Fibroblast of lung (primary cell): ENCODE measurements at regions not wholly inside any gene's neighbourhood (a gene's known extent, or its start where the extent isn't known, plus 50 kb on each side); places are given as distances from the start of the nearest gene placed in this dataset.
A peak's percentile ranks its signal among the peaks of the same experiment; 100 is the strongest.

Source experiments
- DNase-seq, 2 donors: peaks; one replicate each; pipeline versions ENCODE4 v3.0.0 to v3.0.0-alpha.2; 2010; ENCODE audit warnings: low read depth in 2 of 2
- H2AFZ ChIP-seq: 2 replicates; pipeline ENCODE4 v1.5.1; 2012; ENCODE audit warnings: low read length, control low read depth, inconsistent platforms
- H3K27ac ChIP-seq: 2 replicates; pipeline ENCODE4 v1.5.1; 2011; ENCODE audit warnings: low read length, control low read depth; ENCODE audit not compliant: insufficient read depth
- H3K27me3 ChIP-seq: 2 replicates; pipeline ENCODE4 v1.5.1; 2011; ENCODE audit warnings: mild to moderate bottlenecking, low read length; ENCODE audit not compliant: control insufficient read depth, insufficient read depth
- H3K36me3 ChIP-seq: 2 replicates; pipeline ENCODE4 v1.5.1; 2011; ENCODE audit warnings: low read length; ENCODE audit not compliant: control insufficient read depth, insufficient read depth
- H3K4me1 ChIP-seq: 2 replicates; pipeline ENCODE4 v1.5.1; 2011; ENCODE audit warnings: low read length; ENCODE audit not compliant: control insufficient read depth, insufficient read depth; ENCODE audit errors: extremely low read depth
- H3K4me2 ChIP-seq: 2 replicates; pipeline ENCODE4 v1.5.1; 2011; ENCODE audit warnings: low read length, control low read depth; ENCODE audit not compliant: insufficient read depth; ENCODE audit errors: extremely low read depth
- H3K4me3 ChIP-seq, 4 experiments: fragments of 200-600 bp in 1 of 4; sonication (generic) in 1 of 4; replicated peaks in 1 of 4; 2 replicates each; pipeline ENCODE4 v1.5.1; 2011 to 2016; ENCODE audit warnings: low read length in 4 of 4, low read depth in 3 of 4, mild to moderate bottlenecking in 3 of 4, control low read depth in 2 of 4, inconsistent platforms in 1 of 4, mixed read lengths in 1 of 4; ENCODE audit not compliant: insufficient read depth in 1 of 4; ENCODE audit errors: control extremely low read depth in 1 of 4
- H3K79me2 ChIP-seq: 2 replicates; pipeline ENCODE4 v1.5.1; 2012; ENCODE audit warnings: mild to moderate bottlenecking, low read length, inconsistent platforms; ENCODE audit not compliant: control insufficient read depth, insufficient read depth
- H3K9ac ChIP-seq: 2 replicates; pipeline ENCODE4 v1.5.1; 2011; ENCODE audit warnings: mild to moderate bottlenecking, low read length, control low read depth; ENCODE audit not compliant: insufficient read depth
- H3K9me3 ChIP-seq: 2 replicates; pipeline ENCODE4 v1.5.1; 2012; ENCODE audit warnings: low read depth, low read length; ENCODE audit not compliant: control insufficient read depth, insufficient read depth
- H4K20me1 ChIP-seq: 2 replicates; pipeline ENCODE4 v1.5.1; 2011; ENCODE audit warnings: low read length; ENCODE audit not compliant: control insufficient read depth, insufficient read depth; ENCODE audit errors: extremely low read depth
- EZH2 ChIP-seq: IDR thresholded peaks from 2 replicates; pipeline ENCODE4 v1.5.1; 2012; ENCODE audit warnings: low read length, control low read depth, mild to moderate bottlenecking; ENCODE audit errors: missing control alignments
- TF ChIP-seq, protein P1 (sequence below), 2 donors: IDR thresholded peaks in 1 of 2; conservative IDR thresholded peaks in 1 of 2; 1 replicate in 1 of 2; 2 replicates in 1 of 2; pipeline ENCODE4 v1.5.1; 2011 to 2012; ENCODE audit warnings: low read length in 2 of 2, control low read depth in 1 of 2, inconsistent platforms in 1 of 2, low read depth in 1 of 2, mild to moderate bottlenecking in 1 of 2

- DNase-seq: peak in 1 of 2 donors; percentile 73
- Histone ChIP-seq H3K36me3 (no peaks in the 10 kb centered on the region), H3K9me3 (no peaks in the 10 kb centered on the region), H4K20me1 (no peaks in the 10 kb centered on the region), H3K4me3 (no peak overlapping the region), H2AFZ (no peak overlapping the region), H3K79me2 (no peaks in the 10 kb centered on the region), H3K4me1 (peaks cover 3% of the 10 kb centered on the region), H3K9ac (no peak overlapping the region), H3K27me3 (no peaks in the 10 kb centered on the region), H3K27ac (peak overlapping the region; percentile 88), H3K4me2 (peak overlapping the region; percentile 16)
- no peak for TF ChIP-seq EZH2
- TF ChIP-seq, protein P1, sequence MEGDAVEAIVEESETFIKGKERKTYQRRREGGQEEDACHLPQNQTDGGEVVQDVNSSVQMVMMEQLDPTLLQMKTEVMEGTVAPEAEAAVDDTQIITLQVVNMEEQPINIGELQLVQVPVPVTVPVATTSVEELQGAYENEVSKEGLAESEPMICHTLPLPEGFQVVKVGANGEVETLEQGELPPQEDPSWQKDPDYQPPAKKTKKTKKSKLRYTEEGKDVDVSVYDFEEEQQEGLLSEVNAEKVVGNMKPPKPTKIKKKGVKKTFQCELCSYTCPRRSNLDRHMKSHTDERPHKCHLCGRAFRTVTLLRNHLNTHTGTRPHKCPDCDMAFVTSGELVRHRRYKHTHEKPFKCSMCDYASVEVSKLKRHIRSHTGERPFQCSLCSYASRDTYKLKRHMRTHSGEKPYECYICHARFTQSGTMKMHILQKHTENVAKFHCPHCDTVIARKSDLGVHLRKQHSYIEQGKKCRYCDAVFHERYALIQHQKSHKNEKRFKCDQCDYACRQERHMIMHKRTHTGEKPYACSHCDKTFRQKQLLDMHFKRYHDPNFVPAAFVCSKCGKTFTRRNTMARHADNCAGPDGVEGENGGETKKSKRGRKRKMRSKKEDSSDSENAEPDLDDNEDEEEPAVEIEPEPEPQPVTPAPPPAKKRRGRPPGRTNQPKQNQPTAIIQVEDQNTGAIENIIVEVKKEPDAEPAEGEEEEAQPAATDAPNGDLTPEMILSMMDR (conservative IDR thresholded peaks at IDR 0.05 in 1 of 2, IDR thresholded peaks at IDR 0.05 in 1 of 2; ENCODE audit: low read depth in 1 of 2, low read length in 2 of 2): no peak
These were observed 319.1 kb upstream of the RGMB start for GRCh38 chr5:98454407-98454806.

DNA sequence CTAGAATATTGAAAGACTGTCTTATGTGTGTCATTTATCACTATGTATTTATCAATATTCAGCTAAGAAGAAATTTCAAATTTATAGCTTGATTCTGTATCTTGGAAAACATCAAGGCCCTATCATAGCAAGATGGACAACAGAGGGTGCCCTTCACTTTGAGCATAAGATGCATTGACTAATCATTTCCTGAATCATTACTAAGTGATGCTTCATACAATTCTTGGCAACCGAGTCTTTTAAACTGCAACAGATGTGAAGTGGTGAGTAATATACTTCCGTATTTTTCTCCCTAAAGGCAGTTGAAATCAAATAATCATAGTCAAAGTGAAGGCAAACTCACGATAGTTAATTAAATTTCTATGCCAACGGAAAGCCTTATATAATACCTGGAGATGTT, 318.6 kb upstream of the RGMB start:
- peak overlapping the region; percentile 28 for H3K9ac ChIP-seq
- peak; percentile 94 to 95 for DNase-seq
- no peaks in the 10 kb centered on the region for H4K20me1 ChIP-seq
- H3K4me2 ChIP-seq: peak overlapping the region; percentile 70
- peak overlapping the region in 3 of 4 experiments; percentile 21 to 38 (median 25) for H3K4me3 ChIP-seq
- H3K27me3 ChIP-seq: no peaks in the 10 kb centered on the region
- peak overlapping the region; percentile 88 for H3K27ac ChIP-seq
- no peaks in the 10 kb centered on the region for H3K36me3 ChIP-seq
- H3K79me2 ChIP-seq: no peaks in the 10 kb centered on the region
- H3K4me1 ChIP-seq: peaks cover 3% of the 10 kb centered on the region
- TF ChIP-seq EZH2: no peak
- TF ChIP-seq, protein P1 (conservative IDR thresholded peaks at IDR 0.05 in 1 of 2, IDR thresholded peaks at IDR 0.05 in 1 of 2; ENCODE audit: low read depth in 1 of 2, low read length in 2 of 2): peak; percentile 35 to 40
- no peak overlapping the region for H2AFZ ChIP-seq
- no peaks in the 10 kb centered on the region for H3K9me3 ChIP-seq

GRCh38 chr5:98455665-98456064, 317.8 kb upstream of the RGMB start:
- Histone ChIP-seq H2AFZ (no peak overlapping the region), H3K9me3 (no peaks in the 10 kb centered on the region), H3K4me1 (peaks cover 3% of the 10 kb centered on the region), H3K4me2 (peak overlapping the region; percentile 4), H3K4me3 (peak overlapping the region in 1 of 4 experiments; percentile 38), H3K9ac (no peak overlapping the region), H3K27me3 (no peaks in the 10 kb centered on the region), H3K27ac (peak overlapping the region; percentile 88), H4K20me1 (no peaks in the 10 kb centered on the region), H3K79me2 (no peaks in the 10 kb centered on the region), H3K36me3 (no peaks in the 10 kb centered on the region)
- peak; percentile 18 to 79 for DNase-seq
- TF ChIP-seq, protein P1 (conservative IDR thresholded peaks at IDR 0.05 in 1 of 2, IDR thresholded peaks at IDR 0.05 in 1 of 2; ENCODE audit: low read depth in 1 of 2, low read length in 2 of 2): no peak
- no peak for TF ChIP-seq EZH2
